HG03342 (cell line): ENCODE measurements at regions not wholly inside any gene's neighbourhood (a gene's known extent, or its start where the extent isn't known, plus 50 kb on each side); places are given as distances from the start of the nearest gene placed in this dataset.

Source experiments
- ATAC-seq: cut with Tn5 transposase; IDR thresholded peaks from one replicate; pipeline ENCODE4 v1.9.1; 2021; ENCODE audit warnings: mild to moderate bottlenecking, moderate library complexity; ENCODE audit not compliant: unreplicated experiment

DNA sequence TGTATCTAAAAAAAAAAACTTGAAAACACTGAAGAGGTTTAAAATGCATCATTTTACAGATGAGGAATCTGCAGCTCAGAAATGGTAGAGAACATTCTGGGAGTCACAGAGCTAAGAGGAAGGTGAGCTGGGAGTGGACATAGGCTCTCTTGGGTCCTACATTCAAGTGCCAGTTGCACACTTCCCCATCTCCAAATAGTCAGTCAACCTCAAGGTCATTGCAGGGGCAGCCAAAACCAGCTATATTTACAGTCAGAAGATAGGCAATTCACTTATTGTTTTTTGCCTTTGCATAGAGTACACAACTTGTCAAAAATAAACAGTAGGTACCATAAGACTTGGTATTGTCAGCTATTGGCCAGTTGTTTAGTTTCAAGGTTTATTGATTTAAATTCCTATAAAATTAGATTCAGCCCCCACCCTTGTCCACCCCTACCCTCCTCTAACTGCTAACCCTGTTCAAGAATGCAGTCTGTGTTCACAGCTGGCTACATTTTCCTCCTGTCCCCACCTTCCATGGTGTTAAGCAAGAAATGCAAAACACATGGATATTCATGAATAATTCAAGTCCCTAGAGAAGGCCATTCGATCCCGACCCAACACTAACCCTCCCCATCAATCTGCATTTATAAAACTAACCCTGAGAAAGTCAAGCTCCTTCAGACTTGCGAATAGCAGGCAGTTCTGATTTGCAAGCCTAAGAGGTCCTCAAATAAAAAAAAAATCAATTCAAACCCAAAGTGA lies 567.0 kb upstream of the MCTP2 start:
- no peak for ATAC-seq

- ATAC-seq, result no peak
Measured at GRCh38 chr15:93662162-93662885, 569.0 kb upstream of the MCTP2 start.

GRCh38 chr15:93658026-93658816 lies 569.2 kb upstream of the RGMA start:
- no peak for ATAC-seq

DNA sequence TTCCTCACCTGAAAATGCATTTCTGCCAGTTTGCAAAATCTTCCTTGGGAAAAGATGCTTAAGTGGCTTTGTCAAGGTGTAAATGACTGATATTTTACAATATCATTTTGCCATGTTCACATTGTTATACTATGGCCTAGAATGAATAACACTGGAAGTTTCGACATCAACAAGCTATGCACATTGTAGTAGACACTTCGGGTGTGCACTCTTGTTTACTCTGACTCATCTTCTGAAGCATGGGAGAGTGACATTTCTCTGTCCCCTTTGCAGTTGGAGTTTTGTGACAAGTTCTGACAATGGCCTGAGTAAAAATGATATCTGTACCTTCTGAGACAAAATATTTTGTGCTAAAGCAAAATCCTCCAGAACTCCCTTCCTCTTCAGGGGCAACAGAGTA lies 567.0 kb upstream of the RGMA start:
- ATAC-seq, result no peak

DNA sequence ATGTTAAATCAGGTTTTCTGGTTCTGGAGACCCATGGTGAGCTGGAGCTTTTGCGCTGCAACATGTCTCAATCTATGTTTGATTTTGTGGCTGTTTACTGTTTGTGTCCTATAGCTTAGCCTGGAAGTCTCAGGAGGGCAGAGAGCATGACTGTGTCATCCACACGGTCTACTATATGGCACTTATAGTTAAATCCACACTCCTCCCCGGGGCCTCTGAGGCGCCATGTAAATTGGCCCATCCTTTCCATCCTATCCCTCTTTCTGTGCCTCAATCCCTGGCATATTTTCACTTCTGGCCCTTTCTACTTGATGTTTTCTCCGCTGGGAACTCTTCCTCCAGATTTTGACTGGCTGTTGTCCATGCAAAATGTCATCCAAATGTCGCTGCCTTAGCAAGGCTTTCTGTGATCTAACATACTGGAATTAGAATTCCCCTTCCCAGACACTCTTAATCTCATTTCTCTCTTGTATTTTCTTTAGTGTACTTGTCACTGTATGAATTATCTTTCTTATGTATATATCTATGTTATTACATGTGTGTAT lies 560.8 kb upstream of the RGMA start:
- no peak for ATAC-seq

GRCh38 chr15:93646193-93646592 lies 557.2 kb upstream of the RGMA start:
- ATAC-seq, result no peak

- ATAC-seq, result no peak
Measured at GRCh38 chr15:93645594-93645993, 556.6 kb upstream of the RGMA start.

DNA sequence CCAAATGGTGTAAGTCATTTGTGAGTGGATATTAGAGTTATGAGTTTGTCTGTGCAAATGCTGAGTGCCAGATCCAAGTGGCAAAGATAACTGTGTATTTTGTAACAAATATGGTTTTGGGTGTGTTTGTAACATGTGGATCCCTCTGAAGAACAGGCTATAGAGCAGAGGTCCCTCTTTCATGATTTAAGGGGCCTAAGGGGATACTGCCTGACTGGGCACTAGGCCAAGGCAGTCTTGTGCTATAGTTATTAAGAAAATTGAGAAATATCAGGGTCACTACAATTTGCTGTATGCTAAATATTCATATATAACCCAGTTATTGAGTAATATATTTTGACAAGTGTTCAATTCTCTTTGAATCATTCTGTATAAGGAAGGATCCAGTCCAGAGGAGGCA lies 555.6 kb upstream of the RGMA start:
- ATAC-seq, result no peak

DNA sequence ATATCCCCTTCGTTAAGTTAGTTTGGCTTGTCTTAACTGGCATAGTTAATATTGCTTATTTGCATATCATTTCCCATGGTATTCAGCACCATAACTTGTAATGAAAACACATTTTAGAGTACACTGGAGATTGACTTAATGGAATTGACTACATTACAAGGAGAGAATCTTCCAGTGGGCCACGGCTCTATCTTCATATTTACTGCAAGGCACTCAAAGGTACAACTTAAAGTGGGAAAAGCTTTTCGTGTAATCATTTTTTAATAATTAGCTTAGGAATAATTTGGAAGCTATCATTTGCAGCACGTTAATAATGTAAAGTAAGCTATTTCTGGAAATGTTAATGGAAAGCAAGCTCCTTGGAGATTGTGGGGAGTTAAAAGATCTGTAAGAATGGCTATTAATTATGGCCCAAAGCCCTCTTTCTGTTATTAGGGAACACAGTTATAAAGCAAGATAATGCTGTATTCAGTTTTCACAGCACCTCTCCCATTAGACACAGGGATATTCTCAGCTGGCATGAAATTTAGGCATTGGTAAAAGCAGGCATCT lies 551.5 kb upstream of the RGMA start:
- no peak for ATAC-seq

DNA sequence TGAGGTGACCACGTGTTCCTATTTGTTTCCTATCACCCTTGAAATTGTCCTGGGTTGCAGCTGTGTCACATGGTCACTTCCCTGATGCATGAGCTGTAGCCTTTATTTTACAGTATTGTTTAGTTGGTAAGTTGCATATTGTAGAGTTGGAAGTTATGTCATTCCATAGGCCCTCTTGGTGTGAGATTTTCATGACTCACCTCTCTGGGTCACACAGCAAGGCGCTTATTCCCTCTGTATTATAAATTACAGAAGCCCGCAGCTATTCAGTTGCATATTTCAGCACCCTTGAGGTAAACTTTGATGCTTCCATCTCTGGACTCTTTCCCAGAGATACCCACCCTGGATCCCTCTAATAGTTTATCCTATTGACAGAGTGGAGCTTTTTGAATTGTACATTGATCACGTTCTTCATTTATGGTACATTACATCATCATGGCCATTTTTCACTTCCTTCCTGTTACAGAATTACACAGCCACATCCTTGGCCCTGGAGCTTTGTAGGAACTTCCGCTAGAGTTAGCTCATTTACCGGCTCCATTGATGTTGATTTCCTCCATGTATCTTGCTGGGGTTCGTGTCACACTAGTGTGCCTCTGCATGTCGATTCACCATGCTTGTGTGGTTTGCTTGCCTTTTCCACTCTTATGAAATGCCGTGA lies 543.1 kb upstream of the RGMA start:
- ATAC-seq, result no peak

DNA sequence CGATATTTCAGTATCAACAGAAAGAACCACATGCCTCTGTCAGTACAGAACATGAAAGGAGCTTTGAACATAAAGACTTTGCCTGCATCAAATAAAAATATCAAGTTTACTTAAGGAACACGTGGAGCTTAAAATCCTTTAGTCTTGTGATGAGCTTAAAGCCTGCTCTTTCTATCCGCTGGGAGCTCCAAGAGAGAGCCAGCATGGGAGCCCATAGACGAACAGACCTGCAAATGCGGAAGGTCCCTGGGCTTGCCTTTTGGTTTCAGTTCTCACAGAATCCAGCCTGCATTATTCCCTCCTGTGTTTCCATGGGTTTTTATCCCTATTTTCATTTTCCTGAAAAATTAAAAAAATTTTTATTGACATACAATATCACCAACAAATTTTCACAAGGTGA lies 530.6 kb upstream of the RGMA start:
- ATAC-seq, result no peak

DNA sequence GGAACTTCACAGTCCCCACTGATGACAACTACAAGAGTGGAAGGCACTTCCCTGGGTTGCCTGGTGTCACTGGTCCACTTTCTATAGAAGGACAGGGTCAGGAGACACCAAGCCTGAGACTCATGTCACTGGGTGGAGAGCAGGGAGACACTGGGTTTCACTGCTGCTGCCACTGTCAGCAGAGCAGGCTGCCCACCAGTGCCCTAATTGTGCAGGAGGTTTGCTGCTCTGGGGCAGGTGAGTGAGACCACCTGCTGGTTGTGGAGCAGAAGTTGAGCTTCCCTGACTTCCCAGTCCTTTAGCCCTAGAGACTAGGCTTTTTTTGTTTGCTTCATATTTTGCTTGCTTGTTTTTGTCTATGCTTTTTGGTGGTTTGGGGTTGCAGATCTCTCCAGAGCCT lies 528.4 kb upstream of the RGMA start:
- ATAC-seq, result no peak

DNA sequence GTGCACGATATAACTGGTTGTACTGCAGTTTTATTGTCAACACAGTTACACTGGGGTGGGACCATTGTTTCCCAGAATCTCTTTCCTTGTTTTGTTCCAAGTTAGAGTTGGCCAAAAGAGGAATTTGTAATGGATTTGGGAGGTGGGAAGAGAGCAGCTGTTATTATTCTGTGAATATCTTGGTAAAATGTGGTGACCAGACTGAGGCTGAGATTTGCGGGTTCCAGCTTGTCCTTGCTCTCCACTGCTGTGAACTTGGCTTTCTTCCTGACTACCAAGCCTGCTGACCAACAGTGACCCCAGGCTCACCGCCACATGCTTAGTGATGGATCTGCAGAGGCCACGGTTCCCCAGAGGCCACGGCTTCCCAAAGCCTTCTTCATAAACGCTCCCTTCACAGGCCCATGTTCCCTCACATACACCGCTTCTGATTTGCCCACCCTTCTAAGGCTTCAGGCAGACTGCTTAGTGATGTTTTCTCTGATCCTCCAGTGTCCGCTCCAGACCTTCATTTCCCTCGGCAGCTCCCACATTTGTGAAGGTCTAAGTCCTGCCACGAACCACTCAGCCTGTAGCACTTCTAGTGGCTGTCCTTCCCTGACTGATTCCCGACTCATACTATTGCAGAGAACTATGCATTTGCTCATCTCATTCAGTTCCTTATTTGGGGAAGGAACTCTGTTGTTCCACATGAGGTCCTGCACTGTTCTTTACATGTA lies 525.5 kb upstream of the RGMA start:
- ATAC-seq, result no peak

DNA sequence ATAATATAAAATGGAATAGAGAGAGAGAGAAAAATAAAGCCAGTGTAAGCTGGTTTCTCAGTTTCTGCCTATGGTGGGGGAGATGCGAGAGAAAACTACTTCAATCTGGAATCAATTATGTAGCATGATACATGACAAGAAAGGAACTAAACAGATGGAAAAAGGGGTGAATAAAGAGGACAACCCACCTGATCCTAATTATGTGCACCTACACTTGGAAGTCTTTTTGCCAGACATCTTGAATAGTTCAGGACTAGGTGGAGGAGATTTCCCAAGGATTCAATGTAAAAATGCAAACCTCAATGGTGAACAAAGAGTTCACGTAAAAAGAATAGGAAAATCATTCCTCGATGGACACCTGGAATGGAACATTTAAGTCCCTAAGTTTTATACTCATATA lies 524.4 kb upstream of the RGMA start:
- ATAC-seq, result no peak

DNA sequence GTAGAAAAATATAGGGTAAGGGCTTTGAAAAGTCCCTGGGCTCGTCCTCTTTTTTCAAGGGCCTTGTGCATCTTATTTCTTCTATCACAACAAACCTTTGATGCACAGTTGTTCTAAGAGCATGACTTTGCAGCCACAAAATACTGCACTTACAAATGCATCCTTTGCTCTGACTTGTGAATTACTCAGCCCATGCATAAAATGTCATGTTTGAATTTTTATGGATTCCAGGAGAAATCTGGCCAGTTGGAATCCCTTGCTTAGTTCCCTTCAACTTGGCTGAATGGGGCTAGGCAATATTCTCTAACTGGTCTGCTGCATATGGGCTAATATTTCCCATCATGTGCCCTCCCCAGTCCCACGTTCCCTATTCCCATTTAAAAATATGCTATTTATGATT lies 523.9 kb upstream of the RGMA start:
- no peak for ATAC-seq

- ATAC-seq, result no peak
Measured at GRCh38 chr15:93610944-93611343, 521.9 kb upstream of the RGMA start.

- ATAC-seq, result no peak
Measured at GRCh38 chr15:93608643-93609148, 519.7 kb upstream of the RGMA start.

DNA sequence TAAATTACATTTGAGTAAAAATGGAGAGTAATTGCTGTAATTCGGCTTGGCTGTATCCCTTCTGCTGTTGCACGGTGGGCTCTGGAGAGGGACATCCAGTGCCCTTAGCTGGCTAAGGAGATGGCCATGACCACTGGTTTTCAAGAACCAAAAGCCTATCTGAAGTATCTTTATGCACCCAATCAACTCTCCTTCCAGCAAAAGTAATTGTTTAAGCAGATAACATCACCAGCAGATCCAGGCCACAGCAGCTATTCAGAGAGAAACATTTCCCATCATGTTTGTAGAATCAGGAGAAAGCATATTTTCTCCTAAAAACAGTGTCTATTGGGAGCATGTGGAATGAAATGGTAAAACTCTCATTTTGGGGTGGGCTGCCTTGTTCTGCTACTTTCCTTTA lies 514.5 kb upstream of the RGMA start:
- no peak for ATAC-seq

- no peak for ATAC-seq
Measured at GRCh38 chr15:93587059-93587521, 498.1 kb upstream of the RGMA start.

GRCh38 chr15:93585012-93585411 lies 496.0 kb upstream of the RGMA start:
- no peak for ATAC-seq
